Dedifferentiated amniotic fluid mesenchymal stem cell (primary cell): ENCODE measurements at regions not wholly inside any gene's neighbourhood (a gene's known extent, or its start where the extent isn't known, plus 50 kb on each side); places are given as distances from the start of the nearest gene placed in this dataset.
"Not testable (repeated sequence)": the region's sequence is repeated elsewhere in the genome, so short reads cannot be mapped to it uniquely, and the experiment has no call there.

Experiments used
- DNase-seq: peaks from one replicate; pipeline ENCODE4 v3.0.0-alpha.2; 2016; ENCODE audit errors: extremely low spot score

DNA sequence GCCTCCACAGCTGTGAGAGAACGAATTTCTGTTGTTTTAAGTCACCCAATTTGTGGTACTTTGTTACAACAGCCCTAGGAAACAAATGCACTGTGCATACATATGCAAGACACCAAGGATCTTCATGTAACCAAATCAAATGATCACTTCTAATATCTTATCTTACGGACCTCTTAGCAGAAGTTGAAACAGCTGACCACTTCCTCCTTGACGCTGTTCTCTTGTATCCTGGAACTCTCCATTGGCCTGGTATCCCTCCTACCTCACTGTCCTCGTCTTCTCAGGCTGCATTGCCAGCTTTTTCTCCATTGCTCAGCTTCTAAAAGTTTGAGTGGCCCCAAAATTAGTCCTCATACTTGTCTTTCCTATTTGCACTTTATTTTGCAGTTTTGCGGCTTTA lies 200.4 kb downstream of the DLEU7 start:
- DNase-seq = no peak

DNA sequence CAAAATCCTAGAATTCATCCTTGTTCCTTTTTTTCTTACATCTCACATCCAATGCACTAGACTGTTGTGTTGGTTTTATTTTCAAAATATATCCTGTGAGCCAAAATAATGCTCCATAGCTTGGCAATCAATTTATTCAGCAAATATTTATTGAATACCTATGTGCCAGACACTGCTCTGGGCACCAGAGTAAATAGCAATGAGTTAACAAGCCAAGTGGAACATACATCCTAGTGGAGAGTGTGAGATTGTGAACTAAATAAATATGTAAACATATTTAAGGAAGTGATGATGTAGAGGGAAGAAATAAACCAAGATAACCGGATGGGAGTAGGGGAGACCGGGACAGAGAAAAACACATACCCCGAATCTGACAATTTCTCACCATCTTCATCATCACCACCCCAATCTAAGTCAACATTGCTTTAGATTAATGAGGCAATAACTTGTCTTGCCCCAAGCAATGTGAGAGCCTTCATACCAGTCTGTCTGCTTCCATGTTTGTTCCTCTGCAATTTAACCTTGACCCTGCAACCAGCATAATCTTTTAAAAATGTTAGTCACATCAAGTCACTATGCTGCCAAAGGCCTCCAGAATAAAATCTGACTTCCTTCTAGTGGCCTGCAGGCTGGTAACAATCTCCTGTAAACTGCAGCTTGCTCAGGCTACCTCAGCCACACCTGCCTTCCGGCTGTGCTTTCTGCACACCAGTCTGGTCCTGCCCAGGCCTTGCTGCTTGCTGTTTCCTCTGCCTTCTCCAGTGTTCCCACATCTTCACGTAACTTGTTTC lies 199.2 kb downstream of the DLEU7 start:
- DNase-seq = no peak

DNA sequence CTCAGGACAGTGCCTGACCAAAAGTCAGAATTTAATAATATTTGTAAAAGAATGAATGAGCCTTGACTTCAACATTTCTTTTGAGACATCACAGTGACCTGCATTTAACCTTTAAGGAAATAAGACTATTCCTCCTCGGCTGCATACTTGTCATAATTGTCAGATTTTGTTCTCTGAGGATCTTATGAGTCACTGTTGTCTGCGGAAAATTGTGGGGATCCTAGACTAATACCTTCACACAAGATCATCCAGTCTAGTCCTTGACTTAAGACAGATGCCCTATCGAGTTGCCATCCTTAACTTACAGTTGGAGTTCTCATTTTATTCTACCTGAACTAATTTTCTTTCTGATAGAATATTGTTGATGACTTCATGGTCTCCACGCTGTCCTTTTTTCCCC lies 198.4 kb downstream of the DLEU7 start:
- DNase-seq = peak; percentile 22

DNA sequence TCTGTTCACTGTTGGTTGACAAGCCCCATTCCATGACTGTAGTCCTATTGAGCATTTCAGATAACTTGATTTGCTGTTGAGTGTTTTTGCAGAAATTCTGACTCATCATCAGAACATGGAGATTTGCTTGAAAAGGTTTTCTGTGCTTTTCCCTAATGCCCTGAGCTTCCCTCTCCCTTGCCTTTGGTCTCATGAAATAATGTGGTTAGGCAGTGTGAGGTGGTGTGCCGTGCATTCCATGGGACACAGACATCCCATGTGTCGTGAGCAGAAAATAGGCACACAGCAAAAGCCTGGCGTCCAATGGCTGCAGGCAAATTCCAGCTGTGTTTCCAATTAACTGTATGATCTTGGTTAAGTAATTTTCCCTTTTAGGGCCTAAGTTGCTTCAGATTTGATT lies 197.4 kb downstream of the DLEU7 start:
- DNase-seq = no peak

DNA sequence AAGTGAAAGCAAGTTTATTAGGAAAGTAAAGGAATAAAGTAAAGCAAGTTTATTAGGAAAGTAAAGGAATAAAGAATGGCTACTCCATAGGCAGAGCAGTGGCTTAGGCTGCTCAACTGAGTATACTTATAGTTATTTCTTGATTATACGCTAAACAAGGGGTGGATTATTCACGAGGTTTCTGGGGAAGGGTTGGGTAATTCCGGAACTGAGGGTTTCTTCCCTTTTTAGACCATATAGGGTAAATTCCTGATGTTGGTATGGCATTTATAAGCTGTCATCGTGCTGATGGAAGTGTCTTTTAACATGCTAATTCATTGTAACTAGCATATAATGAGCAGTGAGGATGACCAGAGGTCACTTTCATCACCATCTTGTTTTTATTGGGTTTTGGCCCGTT lies 194.3 kb downstream of the DLEU7 start:
- DNase-seq = no peak

DNA sequence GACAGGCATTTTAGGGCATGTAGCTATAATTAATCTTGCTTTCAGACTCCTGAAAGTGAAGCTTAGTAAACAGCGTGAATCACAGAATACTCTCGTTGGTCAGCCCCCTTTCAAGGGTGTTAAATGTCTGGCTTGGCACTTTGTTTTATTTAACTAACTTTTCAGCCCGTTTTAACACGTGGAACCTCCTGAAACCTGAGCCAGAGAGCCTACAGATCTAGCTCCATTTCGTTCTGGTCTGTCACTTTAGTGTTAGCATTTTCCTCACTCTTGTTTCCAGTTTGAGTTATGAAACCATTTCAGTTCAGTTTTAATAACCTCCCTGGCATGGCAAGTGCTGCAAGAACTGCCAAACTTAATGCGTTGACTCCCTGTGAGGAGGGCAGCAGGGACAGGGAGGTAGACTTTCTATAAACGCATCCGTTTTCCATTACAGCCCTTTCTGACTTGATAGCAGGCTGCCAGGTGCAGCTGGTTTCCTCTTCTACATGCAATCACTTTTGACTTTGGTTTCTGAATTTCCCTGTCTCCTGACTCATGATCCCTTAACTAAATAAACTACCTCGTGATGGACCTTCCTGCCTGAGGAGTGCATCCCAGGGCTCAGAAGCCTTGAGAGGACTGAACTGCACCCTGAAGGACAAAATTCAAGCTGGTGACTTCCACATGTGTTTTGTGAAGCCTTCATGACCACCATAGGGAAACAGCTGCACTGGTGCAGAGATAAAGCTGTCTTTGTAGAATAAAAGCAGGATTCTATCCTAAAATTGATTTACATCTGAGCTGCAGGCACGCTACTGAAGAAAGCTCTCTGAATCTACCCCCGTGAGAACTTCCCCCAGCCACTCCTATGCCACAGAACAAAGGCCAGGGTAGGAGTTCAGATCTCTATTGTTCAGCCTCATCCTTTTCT lies 192.6 kb downstream of the DLEU7 start:
- DNase-seq = no peak

DNA sequence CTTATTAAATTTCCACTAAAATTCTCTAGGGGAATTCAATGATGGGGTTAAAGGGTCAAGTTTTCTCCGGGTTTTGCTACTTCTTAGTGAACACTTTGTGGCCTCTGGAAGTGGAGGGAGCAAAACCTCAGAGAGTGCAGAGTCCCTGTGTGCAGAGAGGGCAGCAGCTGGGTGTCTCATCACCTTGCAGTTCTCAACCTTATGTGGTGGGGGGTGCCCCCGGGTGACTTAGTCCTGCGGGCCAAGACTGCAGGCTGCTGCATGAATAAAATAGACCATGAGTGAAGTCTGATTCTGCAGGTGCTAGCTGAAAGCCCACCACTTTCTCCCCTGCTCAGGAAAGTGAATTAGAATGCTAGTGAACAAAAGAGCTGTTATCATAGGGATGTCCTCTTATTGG lies 191.6 kb downstream of the DLEU7 start:
- no peak for DNase-seq

DNA sequence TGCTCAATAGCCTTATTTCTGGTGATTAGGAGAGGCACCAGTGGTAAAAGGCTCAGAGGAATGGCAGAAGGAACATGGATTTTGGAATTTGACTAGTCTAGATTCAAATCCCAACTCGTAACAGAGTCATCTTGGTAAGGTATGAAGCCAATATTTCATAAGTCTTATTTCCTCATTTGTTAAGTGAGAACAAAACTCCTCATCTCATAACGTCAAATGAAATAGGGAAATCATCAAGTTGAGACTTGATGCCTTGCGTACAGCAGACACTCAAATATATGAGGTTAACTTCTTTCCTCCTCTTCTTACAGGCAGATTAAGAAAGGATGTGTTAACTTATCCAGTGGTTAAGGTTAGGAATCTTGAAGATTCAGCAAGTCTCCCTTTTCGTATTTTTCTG lies 189.2 kb downstream of the DLEU7 start:
- no peak for DNase-seq

DNA sequence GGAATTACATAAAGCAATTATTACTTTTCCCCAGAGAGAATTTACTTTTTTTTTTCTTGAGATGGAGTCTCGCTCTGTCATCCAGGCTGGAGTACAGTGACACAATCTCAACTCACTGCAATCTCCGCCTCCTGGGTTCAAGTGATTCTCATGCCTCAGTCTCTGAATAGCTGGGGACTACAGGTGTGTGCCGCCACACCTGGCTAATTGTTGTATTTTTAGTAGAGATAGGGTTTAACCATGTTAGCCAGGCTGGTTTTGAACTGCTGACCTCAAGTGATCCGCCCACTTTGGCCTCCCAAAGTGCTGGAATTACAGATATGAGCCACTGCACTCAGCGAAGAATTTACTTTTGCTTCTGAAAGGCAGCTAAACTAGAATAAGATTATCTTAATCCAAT lies 181.6 kb downstream of the DLEU7 start:
- not testable (repeated sequence) for DNase-seq

DNA sequence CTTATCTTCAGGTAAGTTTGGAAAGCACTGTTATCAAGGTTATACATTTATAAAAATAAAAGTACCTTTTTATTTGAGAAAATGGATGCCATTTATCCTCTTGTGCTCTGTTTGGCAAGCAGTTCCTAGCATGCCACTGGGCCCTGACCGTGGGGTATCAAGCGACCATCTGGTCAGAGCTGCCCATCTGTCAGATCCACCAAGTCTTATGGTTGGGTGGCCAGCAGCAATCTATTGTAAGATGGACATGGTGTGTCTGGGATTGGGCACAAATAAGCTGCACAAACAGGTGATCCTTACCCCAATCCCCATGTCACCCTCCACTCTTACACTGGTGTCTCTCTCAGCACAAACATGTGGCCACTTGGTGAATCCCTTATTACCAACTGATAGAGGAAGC lies 178.5 kb downstream of the DLEU7 start:
- no peak for DNase-seq

DNA sequence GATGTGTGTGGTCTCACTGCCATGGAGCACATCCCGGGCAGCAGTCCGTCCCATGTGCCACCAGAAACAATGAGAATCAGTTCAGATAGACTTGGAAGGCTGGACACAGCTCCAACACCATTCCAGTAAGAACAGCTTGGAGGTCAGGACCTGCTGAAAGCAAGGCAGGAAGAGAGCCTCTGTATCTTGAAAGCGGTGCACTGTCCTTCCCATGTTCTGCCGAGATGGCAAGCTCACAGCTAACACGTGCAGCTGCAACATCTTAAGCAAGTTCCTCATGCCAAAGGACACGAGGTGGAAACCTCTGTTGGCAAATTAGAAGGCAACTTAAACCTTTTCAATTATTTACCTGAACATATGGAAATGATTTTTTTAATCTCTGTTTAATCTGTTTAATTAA lies 175.4 kb downstream of the DLEU7 start:
- DNase-seq = no peak

DNA sequence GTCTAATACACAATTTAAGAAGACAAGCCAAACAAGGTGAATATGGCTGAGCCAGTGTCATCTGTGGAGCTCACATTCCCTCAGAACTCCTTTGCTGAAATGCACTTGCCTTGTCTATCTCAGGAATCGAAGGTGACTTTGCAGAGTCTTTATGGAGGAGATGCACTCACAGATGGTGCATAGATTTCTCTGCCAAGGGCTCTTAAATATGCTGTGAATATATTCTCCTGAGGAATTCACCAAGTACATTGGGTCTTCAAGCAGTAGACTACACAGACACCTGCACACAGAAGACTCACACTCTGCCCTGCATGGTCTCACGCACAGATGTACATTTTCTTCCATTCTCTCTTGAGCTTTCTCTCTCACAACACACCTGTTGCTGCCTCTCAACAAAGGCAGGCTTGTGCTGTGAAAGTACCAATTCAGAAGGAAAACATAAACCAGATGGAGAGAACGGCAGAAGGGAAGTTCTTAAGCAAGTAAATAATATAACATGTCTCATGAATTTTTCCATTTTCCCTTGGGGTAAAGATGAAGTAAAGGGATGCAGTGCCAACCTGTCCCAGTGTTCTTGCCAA lies 174.7 kb downstream of the DLEU7 start:
- no peak for DNase-seq

DNA sequence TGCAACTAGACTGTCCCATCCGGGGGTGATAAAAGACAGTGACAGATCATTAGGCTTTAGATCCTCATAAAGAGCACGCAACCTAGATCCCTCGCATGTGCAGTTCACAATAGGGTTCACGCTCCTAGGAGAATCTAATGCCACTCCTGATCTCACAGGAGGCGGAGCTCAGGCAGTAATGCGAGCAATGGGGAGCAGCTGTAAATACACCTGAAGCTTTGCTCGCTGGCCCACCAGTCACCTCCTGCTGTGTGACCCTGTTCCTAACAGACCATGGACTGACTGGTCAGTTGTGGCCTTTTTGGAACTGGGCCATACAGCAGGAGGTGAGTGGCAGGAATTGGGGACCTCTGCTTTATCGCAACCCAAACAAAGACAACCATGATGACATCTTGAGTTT lies 173.2 kb downstream of the DLEU7 start:
- no peak for DNase-seq

DNA sequence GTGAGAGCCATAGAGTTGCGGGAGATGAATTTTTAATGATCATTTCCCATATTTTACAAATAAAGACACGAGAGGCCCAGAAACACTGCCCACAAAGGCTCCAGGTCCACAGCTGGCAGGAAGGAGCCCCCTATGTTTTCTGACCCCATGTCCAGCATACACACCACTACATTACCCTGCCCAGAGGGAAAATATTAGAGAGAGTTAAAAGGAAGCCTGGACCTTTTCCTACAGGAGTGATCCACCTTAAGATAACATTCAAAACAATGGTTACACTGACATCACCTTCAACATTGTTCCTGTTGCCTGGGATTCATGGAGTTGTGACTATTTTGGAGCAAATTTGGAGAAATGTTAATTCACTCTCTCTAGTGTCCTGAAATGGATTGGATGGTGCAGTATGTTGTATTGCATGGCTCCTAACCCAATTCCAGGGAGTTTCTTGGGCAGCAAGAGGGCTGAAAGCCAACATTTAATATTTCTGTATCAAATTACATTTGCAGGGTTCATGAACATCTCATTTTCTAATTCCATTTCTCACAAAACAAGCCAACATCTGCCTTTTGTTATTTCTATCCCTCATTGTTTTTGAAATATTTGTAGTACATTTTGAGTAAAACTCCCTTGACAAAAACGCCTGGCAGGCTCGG lies 172.5 kb downstream of the DLEU7 start:
- peak; percentile 37 for DNase-seq

DNA sequence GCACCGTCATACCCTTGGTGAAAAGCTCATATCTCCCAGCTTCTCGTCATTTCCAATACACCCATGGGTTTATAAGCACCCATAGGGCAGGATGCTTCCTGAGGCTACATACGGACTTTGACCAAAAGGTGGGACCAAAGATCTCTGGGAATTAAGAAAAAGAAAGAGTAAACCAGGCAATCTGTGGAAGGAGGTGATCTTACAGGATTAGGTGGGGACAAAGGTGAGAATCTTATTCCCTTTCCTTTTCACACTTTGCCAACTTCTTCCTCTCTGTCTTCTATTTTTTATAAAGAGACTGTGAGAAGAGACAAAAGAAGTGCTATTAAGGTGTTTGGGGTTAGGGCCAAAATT lies 172.0 kb downstream of the DLEU7 start:
- DNase-seq = no peak

DNA sequence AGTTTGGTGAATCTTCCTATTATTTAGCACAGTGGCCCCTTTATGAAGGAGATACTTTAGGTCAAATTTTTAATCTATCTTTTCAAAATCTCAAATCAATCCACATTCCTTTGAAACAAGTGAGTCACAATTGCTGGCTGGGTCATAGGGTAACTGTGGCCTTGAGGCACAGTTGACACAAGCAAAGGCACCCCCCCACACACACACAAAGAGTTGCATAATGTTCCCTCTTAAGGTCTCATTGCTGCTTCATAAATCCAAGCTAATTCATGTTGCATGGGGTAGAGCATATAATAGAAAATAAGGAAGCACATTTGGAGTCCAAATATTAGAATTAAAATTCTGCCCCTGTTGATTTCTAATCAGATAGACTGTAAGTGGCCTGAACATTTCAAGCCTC lies 171.5 kb downstream of the DLEU7 start:
- no peak for DNase-seq

DNA sequence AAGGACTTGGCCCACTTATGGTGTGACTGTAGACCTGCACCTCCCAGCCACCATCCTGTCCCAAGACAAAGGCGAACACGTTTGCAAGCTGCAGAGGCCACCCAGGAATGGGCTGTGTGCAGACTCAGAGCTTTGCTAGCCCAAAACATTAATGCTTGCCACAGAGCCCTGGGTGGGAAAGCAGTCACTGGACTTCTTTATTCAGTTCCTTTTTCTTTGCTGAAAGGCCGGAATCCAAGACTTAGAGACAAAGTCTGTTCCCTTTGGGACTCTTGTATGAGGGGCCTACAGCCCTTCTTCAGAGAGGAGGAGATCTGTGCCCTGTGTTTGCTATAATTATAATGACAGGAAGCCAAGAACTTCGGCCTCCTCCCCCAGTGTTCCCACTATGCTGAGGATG lies 167.8 kb downstream of the DLEU7 start:
- no peak for DNase-seq

DNA sequence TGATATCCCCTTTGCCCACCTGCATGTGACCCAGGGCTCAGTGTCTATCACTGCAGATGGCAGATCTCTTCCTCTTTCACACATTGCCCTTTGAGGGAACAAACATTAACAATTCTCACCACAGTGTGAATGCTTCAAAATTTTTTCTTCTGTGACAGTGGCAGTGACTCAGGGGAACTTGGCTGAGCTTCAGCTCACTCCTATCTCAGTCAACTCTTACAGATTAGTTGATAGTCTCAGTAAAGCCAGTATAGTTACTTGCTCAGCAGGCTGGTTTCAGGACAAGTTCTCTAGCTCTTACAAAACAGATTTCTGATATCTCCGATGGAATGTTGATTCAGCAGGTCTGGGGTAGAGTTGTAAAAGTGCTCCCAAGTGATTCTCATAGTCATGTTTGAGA lies 166.9 kb downstream of the DLEU7 start:
- DNase-seq = peak; percentile 28

DNA sequence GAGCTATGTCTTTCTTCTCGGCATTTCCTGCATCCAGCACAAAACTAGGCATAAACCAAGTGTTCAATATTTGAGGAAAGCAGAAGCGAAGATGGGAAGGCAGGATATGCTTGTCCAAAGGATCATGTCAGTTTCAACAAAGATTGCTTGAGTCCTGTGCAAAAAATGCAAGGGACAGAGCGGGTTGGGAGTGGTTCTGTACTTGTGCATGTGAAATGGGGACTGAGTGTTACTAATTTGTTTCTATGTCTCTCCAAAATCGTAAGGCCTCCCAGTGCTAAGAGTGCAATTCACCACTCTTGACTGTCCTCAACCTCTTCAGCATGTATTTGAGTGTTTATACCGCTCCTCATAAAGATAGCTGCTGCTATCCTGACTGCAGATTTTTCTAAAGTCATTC lies 166.2 kb downstream of the DLEU7 start:
- DNase-seq = no peak

DNA sequence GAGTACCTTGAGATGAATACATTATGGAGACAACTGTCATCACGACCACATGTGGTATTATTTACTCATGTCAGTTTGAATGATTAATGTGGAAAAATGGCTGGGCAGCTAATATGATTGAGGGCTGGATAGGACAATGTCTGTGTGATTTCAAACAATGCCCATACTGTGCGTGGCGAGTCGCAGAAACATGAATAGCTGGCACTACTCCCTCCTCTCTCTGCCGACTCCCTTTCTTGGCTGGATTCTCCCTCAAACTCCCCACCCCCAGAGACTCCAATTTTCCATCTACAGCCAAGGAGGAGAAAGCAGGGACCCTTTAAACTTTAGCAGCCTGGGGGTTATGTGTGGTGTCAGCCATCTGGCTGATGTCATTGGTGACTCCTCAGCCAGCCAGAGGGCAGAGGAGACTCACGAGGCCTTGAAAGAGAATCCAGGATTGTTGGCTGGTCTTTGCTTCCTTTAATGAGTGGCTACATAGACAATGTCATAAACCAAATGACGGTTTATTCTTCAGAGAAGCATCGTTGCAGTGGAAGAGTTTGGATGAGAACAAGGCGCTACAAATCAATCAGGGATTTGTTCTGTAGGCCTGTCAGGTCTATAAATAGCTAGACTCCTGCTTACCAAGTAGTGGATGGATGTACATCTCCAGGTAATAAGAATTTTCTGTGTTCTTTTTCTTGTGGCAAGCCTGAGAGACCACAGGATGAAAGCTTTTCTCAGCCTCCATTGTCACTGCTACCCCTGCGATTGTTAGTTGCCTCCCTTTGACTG lies 165.6 kb downstream of the DLEU7 start:
- DNase-seq = no peak

DNA sequence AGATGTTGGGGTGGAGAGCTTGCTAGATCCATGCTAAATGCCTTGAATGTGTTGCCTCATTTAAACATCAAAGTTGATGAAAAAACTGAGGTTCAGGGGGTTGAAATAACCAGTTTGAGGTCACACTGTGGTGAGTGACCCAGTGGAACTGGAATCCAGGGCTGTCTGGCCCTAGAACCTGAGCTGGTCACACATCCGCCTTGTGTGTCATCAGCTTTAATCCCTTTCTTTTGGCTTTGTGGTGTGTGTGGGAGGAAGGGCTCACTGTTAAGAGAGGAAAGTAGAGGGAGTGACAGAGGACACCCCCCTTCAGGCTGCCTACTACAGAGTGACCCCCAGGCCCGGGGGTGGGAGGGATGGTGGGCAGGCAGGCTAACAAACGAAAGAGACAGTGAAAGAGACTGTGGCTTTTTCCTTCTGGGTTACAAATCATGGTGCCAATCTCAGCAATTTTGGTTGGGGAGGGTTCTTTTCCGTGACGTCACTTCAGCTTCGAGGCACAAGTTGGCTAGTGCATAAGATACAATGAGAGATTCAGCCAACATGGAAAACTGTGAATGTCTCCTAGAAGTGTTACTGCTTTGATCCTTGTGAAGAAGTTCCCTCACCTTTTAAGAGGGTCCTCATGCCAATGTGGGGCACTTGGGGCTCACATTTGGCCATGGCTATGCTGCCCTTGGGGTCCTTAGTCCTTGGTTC lies 164.9 kb downstream of the DLEU7 start:
- no peak for DNase-seq
